HG02973 (cell line): ENCODE measurements at regions not wholly inside any gene's neighbourhood (a gene's known extent, or its start where the extent isn't known, plus 50 kb on each side); places are given as distances from the start of the nearest gene placed in this dataset.
A peak's percentile ranks its signal among the peaks of the same experiment; 100 is the strongest.
"Not testable (repeated sequence)": the region's sequence is repeated elsewhere in the genome, so short reads cannot be mapped to it uniquely, and the experiment has no call there.

Experiments used
- ATAC-seq: cut with Tn5 transposase; IDR thresholded peaks from one replicate; pipeline ENCODE4 v1.9.1; 2021; ENCODE audit warnings: moderate library complexity; ENCODE audit not compliant: unreplicated experiment

DNA sequence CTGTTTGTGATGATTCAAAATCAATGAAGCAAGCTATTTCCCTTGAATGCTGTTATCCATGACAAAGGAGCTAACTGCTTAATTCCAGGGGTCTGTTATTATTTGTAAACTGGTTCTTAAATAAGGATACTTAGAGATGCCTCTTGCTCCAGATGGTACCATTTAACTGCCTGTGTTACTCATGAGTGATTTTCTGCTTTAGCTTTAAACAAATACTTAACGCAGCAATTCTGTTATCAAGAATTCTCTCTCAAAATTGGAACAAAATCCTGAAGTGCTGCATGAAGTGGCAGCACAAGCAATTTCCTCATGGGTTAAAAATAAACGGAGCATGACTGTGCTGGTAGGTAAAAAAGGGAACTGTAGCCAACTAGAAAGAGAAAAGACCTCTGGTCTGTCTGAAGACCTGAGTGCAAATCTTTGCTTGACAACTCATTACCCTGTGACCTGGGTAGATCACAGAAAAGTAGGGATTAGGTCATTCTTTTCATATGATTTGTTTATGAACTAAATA, 62.5 kb upstream of the GBE1 start:
- ATAC-seq, result peak; percentile 94

DNA sequence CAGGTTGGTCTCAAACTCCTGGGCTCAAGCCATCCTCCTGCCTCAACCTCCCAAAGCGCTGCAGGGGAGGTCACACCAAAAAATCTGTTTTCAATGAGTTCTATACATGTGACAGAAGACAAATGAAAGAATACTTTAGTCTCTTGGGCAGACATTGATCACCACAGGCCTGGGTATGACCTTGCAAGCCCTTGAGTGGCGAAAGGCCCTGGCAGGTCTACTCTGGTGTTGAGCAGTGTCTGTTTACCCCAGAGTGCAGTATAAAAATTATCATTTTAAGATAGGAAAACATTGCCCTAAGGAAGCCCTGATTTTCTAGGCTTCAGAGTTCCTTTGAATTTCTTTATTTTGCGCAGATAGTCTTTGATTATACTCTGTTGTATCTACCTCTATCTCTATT, 61.6 kb upstream of the GBE1 start:
- ATAC-seq, result no peak

DNA sequence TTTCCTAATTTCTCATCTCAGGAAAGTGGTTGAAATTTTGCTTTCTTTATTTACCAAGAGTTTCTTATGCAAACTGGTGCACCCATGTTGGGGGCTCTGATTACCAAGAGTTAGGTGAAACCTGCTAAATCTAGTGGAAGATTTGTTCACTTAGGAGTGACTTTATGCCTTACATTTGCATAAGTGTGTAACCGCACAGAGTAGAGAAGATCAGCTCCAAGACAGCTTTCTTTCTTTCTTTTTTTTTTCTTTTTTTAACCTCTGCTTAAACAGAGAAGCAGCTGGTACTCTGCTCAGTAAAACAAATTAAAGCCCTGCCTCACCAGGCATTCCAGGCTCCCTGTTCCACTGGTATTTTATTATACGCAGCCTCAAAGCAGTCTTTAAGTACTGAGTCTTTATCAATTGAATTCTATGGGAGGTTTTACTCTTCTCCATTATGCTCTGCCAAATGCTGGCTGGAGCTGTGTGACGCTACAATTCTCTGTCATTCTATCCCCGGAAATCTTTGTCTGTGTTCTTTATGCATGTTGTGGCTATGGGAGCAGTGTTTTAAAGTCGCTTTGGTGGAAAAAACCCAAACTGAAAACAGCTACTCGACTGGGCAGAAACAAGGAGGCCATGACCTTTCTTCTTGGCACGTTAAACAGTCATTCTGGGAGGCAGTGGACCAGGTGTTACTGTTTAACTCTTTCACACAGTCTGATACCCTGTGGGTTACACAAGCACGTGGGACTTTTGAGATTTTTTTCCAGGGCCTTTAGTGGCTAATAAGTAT, 55.2 kb upstream of the GBE1 start:
- peak; percentile 99 for ATAC-seq

DNA sequence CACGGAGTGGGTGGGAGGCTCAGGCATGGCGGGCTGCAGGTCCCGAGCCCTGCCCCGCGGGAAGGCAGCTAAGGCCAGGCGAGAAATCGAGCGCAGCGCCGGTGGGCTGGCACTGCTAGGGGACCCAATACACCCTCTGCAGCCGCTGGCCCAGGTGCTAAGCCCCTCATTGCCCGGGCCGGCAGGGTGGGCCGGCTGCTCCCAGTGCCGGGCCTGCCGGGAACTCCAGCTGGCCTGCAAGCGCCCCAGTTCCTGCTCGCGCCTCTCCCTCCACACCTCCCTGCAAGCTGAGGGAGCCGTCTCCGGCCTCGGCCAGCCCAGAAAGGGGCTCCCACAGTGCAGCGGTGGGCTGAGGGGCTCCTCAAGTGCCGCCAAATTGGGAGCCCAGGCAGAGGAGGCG, 50.7 kb upstream of the GBE1 start:
- not testable (repeated sequence) for ATAC-seq
